RCC 7860 (cell line): ENCODE measurements at regions not wholly inside any gene's neighbourhood (a gene's known extent, or its start where the extent isn't known, plus 50 kb on each side); places are given as distances from the start of the nearest gene placed in this dataset.
"Not testable (repeated sequence)": the region's sequence is repeated elsewhere in the genome, so short reads cannot be mapped to it uniquely, and the experiment has no call there.

ENCODE experiments used
- DNase-seq: peaks from one replicate; pipeline ENCODE4 v3.0.0-alpha.2; 2015; ENCODE audit warnings: low spot score
- FAIRE-seq: peaks from 2 replicates; lab custom pipeline; 2012; peaks lifted over from hg19 to GRCh38; lab: Jason Lieb, UNC

DNA sequence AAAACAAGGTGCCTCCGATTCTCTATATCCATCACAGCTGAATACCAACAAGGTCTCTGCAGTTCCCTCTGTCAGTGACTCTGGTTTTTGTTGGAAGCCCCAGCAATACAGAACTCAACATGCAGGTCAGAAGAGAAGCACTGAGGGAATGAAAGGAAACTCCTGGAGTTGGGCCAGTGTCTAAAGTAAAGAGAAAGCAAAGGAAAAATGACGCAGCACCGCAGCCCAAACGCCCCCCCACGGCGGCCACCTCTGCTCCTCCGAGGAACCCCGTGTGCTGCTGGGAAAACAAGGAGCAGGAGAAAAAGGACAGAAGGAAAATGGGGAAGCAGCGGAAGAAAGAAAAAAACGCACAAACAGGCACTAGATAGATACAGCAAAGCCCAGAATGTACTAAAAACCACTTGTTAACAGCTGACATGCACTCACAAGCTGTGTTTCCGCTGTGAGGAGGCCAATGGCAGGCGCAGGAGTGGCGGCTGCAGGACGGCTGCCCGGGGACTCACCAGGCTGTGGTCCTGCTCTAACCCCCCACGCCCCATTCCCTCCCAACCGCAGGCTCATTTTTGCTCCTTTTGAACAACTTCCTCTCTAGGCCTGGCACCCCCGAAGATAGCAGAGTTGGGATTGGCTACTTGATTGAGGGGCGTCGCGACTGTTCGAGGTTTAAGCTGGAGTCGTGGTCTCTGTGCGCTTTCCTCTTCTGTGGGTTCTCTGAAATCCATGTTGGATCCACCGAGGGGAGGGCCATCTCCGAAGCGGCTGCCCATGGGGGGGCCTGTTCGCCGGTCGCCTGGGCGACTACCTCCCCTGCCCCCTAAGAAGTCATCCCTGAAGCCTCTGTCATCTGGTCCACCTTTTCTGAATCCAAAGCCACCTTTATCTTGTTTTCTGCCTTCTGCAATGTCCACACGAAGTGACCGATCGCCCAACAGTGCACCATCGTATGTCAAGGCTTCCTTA, 204.8 kb downstream of the HIBADH start:
- not testable (repeated sequence) for DNase-seq, FAIRE-seq

DNA sequence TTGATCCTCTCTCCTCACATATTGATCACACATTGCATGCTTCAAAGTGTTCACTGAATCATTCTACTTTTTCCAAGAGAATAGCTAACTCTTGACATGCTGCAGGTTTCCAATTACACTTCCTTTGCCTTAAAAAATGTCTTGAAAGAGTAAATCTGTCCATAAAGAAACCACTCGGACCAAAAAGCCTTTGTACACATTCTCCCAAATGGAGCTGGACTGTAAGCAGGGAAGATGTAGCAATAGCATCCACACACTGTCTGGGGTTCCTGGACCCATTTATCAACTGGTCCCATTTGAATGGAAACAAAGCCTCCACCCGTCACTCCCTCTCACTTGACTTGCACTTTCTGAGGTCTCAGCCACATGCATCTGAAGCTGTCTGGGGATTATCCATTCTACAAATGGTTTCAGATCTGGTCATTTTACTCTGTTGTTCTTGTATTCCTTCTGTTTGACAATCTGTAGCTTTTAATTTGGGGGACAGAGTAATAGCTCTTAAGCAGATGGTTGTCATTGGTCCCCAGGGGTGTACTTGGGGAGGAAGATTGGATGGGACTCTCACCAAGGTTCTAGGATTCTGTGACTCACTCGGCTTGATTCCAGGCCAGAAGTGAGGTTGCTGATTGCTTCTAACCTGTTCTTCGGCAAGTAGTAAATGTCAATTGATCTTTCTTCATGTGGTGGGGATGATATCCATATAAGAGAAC, 203.5 kb downstream of the HIBADH start:
- DNase-seq, result no peak
- FAIRE-seq, result no peak

DNA sequence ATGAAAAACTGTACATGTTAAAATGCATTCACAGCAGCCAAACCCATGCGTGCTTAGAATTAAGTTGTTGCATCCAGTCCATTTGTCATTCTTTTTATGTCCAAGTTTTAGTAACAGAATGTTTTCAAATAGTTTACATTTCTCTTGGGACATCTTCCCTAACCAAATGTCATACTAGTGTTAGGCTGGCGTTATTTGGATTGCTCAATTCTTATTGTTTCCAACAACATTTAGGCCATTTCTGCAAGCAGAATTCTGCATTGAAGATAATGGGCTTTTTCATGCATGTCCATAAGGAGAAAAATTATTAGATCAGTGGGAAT, 203.0 kb downstream of the HIBADH start:
- FAIRE-seq (no peak), DNase-seq (no peak)

DNA sequence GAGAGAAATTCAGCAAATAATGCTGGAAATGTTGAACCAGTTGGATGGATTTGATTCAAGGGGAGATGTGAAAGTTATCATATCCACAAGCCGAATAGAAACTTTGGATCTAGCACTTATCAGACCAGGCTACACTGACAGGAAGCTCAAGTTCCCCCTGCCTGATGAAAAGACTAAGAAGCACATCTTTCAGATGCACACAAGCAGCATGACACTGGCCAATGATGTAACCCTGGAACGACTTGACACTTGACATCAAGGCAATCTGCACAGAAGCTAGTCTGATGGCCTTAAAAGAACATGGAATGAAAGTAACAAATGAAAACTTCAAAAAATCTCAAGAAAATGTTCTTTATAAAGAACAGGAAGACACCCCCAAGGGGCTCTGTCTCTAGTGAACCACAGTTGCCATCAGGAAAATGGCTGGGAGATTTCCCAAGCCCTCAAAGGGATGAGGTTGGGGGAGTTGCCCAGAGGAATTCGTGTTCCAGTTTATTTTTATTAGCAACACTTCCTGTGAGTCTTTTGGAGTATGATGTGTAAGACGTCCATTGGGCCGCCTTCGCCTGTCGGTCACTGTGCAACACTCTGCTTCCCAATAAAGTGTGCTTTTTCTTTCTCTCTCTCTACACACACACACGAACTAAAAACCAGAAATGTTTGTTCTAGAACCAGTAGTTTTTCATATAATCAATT, 200.0 kb downstream of the HIBADH start:
- FAIRE-seq (no peak), DNase-seq (no peak)

DNA sequence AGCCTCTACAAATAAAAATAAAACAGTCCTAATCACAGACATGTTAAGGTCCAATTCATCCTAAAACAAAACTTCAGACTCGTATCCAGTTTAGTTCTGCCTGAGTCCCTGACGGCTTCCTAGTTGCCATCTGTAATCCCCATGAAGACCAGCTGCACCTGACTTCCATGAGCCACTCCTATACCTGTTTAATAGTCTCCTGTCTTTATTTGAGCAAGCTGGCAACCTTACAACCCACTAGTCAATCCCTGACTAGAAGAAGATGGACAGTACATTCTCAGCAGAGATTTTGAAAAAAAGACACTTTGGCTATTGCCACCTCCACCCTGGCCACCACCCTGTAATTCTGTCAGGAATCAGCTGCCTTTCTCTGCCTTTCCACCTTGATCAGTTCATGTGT, 197.7 kb downstream of the HIBADH start:
- DNase-seq, result no peak
- no peak for FAIRE-seq

DNA sequence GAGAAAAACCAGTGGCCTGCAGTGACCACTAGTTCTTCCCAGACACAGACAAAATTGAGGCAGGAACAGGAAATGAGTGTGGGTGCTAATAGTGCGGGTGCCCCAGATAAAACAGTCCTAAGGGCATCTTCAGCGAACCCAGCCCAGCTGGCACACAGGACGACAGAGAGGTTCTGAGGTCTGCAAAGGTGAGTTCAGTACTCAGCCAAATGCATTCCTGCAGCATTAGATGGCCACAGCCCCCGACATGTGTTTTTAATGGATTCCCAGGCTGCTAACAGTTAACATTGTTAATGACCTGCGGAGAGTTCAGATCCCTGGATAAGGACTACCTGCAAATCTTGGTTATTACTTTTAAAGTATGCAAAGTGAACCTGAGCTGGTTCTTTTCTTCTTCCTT, 196.0 kb downstream of the HIBADH start:
- no peak for FAIRE-seq

DNA sequence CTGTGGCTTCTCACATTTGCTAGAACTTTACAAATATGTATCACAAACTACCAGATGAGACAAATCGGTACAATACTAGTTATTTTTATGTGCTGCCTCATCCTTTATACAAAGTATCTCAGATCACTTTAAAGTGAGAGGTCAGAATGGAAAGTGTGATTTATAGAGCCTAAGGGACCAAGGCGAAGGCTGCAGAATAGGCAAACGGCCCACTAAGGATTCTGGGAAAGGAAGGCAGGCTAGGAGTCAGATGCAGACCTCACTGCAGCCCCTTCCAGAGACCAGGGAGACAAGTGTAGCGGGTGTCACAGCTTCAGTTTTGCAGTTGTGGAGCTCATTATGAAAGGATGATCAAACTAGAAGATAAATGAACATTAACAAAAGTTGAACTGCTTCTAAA, 190.6 kb downstream of the HIBADH start:
- DNase-seq (no peak), FAIRE-seq (no peak)

More for the DNA sequence above, 196.0 kb downstream of the HIBADH start:
- DNase-seq, result no peak
